Heart left ventricle (tissue), 16 donors: ENCODE measurements at regions not wholly inside any gene's neighbourhood (a gene's known extent, or its start where the extent isn't known, plus 50 kb on each side); places are given as distances from the start of the nearest gene placed in this dataset.

Experiments used
- ATAC-seq, 4 donors: fragments of 200-7000 bp; cut with Tn5 transposase; one replicate each; pipeline ENCODE4 v1.9.1; 2020 to 2022; ENCODE audit warnings: moderate library complexity in 4 of 4, mild to moderate bottlenecking in 3 of 4, moderate number of reproducible peaks in 1 of 4
- DNase-seq, 5 donors: peaks; one replicate each; pipeline ENCODE4 v3.0.0-alpha.2; 2020
- H3K27ac ChIP-seq, 12 donors: fragments of 200-600 bp; sonication (generic) in 4 of 12; one replicate each; pipeline versions ENCODE4 v1.5.0 to v1.8.0; 2016 to 2022; ENCODE audit warnings: mild to moderate bottlenecking in 2 of 12
- H3K27me3 ChIP-seq, 9 donors: fragments of 200-600 bp; sonication (generic) in 2 of 9; one replicate each; pipeline versions ENCODE4 v1.5.1 to v1.8.0; 2016 to 2022; ENCODE audit warnings: mild to moderate bottlenecking in 3 of 9
- H3K36me3 ChIP-seq, 9 donors: fragments of 200-600 bp; sonication (generic) in 2 of 9; one replicate each; pipeline versions ENCODE4 v1.5.0 to v1.8.0; 2018 to 2022; ENCODE audit warnings: mild to moderate bottlenecking in 2 of 9
- H3K4me1 ChIP-seq, 12 donors: fragments of 200-600 bp; sonication (generic) in 4 of 12; one replicate each; pipeline versions ENCODE4 v1.5.0 to v1.8.0; 2016 to 2022; ENCODE audit warnings: mild to moderate bottlenecking in 3 of 12
- H3K4me3 ChIP-seq, 12 donors: fragments of 200-600 bp; sonication (generic) in 4 of 12; one replicate each; pipeline versions ENCODE4 v1.5.0 to v1.8.0; 2017 to 2022; ENCODE audit warnings: mild to moderate bottlenecking in 9 of 12, moderate library complexity in 4 of 12
- H3K9me3 ChIP-seq, 12 donors: fragments of 200-600 bp; sonication (generic) in 4 of 12; one replicate each; pipeline versions ENCODE4 v1.5.0 to v1.8.0; 2016 to 2022; ENCODE audit warnings: mild to moderate bottlenecking in 1 of 12
- CTCF ChIP-seq, 12 donors: fragments of 200-600 bp; sonication (generic) in 4 of 12; IDR thresholded peaks; one replicate each; pipeline versions ENCODE4 v1.5.0 to v1.8.0; 2018 to 2022; ENCODE audit warnings: antibody characterized with exemption in 12 of 12, mild to moderate bottlenecking in 5 of 12
- POLR2A ChIP-seq, 2 donors: fragments of 450-650 bp; IDR thresholded peaks; one replicate each; pipeline ENCODE4 v1.6.1; 2017; ENCODE audit warnings: antibody characterized with exemption in 2 of 2, mild to moderate bottlenecking in 2 of 2, moderate library complexity in 2 of 2
- WGBS, 4 donors: extraction: QIAGEN DNeasy Blood & Tissue Kit in 2 of 4; methylation state at CpG; one replicate each; pipeline versions ENCODE4 v1.1.5 to v1.1.7; 2013 to 2018; 5-methylcytosine and 5-hydroxymethylcytosine counted together
- intact Hi-C, 10 donors: fragments of 100-400 bp; cut with DNase I; formaldehyde crosslinking; loops; one replicate each; pipeline versions ENCODE4 v1.11.1 to v1.14.2; 2022
- donor health status: ischemic (EF 13 %, LVEDD 7.1; RV severe dilation, severe dysfunction).
- donor health status: healthy with polysubstance abuse.
- donor health status: DM: no; HTN: yes; CAD: no.
- donor health status: DM: no; HTN: no; CAD: no.
- donor health status: ischemic (EF 25% LVEDD 6.9; RV normal size, moderate dysfunction).
- donor health status: ischemic (EF 25% LVEDD 5.7; RV mildly dilated, moderate dysfunction).
- donor health status: healthy.
- donor health status: DM: yes; HTN: yes; CAD: no.
- donor health status: ischemic (EF 35%, LVEDD 5.7; RV mildly dilated, moderate dysfunction).
- donor health status: nonischemic (EF 11% LVEDD 7.7; RV severe dilation, severe dysfunction).
- donor health status: DM: yes; HTN: yes; CAD: no.
- donor health status: PGD.
- donor health status: ischemic (EF 29% LVEDD 5.4; RV normal size, mild dysfunction).
- donor health status: nonischemic (EF 23%, LVEDD 6.1; RV moderate dilation, normal function).

DNA sequence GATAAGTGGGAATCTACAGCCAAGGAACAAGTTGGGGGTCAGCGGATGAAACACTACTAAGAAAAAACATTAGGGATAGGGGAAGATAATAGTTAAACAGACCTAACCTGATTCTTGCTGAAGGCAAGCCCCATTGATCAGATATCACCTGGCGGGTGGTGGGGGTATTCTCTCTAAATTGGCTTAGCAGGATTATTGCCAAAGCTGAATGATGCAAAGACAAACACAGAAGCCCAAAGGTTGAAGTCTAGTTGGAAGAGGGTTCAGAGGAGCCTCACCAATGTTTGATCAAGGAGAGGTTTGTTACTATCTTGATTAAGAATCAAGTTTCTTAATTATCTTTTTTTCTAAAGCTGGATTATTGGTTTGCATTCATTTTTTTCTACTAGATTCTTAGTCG lies 371.9 kb upstream of the CNTN4 start:
- intact Hi-C loops = no loop called here
- TF ChIP-seq POLR2A (IDR thresholded peaks at IDR 0.05) = no peak
- no peak for TF ChIP-seq CTCF (IDR thresholded peaks at IDR 0.05)
- Histone ChIP-seq H3K4me1 (no peaks in the 10 kb centered on the region), H3K27me3 (no peaks in the 10 kb centered on the region), H3K36me3 (no peaks in the 10 kb centered on the region), H3K27ac (no peak overlapping the region), H3K9me3 (no peaks in the 10 kb centered on the region), H3K4me3 (no peak overlapping the region)
- 84 to 88% (median 86%) methylated on average over 3 of the region's 3 CpGs for WGBS, 4 donors
- ATAC-seq (no peak), DNase-seq (no peak)

DNA sequence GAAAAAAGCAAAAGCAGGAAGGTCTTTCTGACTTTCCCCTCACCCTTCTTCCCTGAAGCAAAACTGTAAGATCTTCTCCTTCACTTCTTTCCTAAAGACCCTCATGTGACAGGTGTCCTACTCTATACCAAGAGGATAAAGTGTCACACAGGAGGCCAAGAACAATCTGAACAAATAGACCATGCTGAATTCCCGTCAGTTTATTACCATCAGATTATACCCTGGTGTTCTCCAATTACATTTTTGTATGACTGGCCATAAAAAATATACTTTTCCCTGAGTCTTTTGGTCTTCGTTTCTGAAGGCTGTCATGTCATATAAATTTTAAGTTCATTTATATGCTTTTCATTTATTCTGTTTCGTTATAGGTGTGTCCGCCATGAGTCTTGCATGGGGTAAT lies 371.4 kb upstream of the CNTN4 start:
- no peaks in the 10 kb centered on the region for H3K27me3 ChIP-seq
- H3K9me3 ChIP-seq = no peaks in the 10 kb centered on the region
- H3K4me1 ChIP-seq = no peaks in the 10 kb centered on the region
- intact Hi-C loops = no loop called here
- no peak overlapping the region for H3K4me3 ChIP-seq
- TF ChIP-seq POLR2A (IDR thresholded peaks at IDR 0.05) (no peak), CTCF (IDR thresholded peaks at IDR 0.05) (no peak)
- no peak overlapping the region for H3K27ac ChIP-seq
- ATAC-seq = no peak
- DNase-seq = no peak
- no peaks in the 10 kb centered on the region for H3K36me3 ChIP-seq
- 85 to 91% (median 87%) methylated on average over 4 of the region's 4 CpGs for whole genome bisulfite sequencing, 4 donors

GRCh38 chr3:1728510-1728909 lies 370.2 kb upstream of the CNTN4 start:
- Histone ChIP-seq H3K27me3 (no peaks in the 10 kb centered on the region), H3K9me3 (no peaks in the 10 kb centered on the region), H3K4me3 (no peak overlapping the region), H3K4me1 (no peaks in the 10 kb centered on the region), H3K27ac (no peak overlapping the region), H3K36me3 (no peaks in the 10 kb centered on the region)
- 84 to 90% (median 85%) methylated on average over 5 of the region's 5 CpGs for WGBS, 4 donors
- intact Hi-C loops = no loop called here
- TF ChIP-seq CTCF (IDR thresholded peaks at IDR 0.05) (no peak), POLR2A (IDR thresholded peaks at IDR 0.05) (no peak)
- DNase-seq (no peak), ATAC-seq (no peak)

- peak overlapping the region in 1 of 12 donors; percentile 40 for H3K27ac ChIP-seq
- peaks cover 0 to 4% (median 0%) of the 10 kb centered on the region in 12 donors for H3K4me1 ChIP-seq
- intact Hi-C loops = no loop called here
- H3K36me3 ChIP-seq = no peaks in the 10 kb centered on the region
- ATAC-seq (no peak), DNase-seq (no peak)
- TF ChIP-seq CTCF (IDR thresholded peaks at IDR 0.05) = no peak
- no peak for TF ChIP-seq POLR2A (IDR thresholded peaks at IDR 0.05)
- WGBS, 4 donors = 56 to 65% (median 59%) methylated on average over 3 of the region's 3 CpGs
- H3K9me3 ChIP-seq = peaks cover 0 to 13% (median 2%) of the 10 kb centered on the region in 12 donors
- no peak overlapping the region for H3K4me3 ChIP-seq
- H3K27me3 ChIP-seq = no peaks in the 10 kb centered on the region
Observed at GRCh38 chr3:1734494-1735122, 364.1 kb upstream of the CNTN4 start.
